Hepatocyte (in vitro differentiated cells): ENCODE measurements at regions not wholly inside any gene's neighbourhood (a gene's known extent, or its start where the extent isn't known, plus 50 kb on each side); places are given as distances from the start of the nearest gene placed in this dataset.

Experiments
- EZH2 ChIP-seq: fragments of 200-600 bp; sonication (generic); IDR thresholded peaks from 2 replicates; pipeline ENCODE4 v1.6.1; 2016; ENCODE audit warnings: antibody characterized with exemption, mild to moderate bottlenecking, borderline replicate concordance
- TF ChIP-seq, protein P1 (sequence below): fragments of 200-600 bp; sonication (generic); IDR thresholded peaks from 2 replicates; pipeline ENCODE4 v1.5.1; 2016; ENCODE audit warnings: antibody characterized with exemption, mild to moderate bottlenecking; ENCODE audit not compliant: poor library complexity

- no peak for TF ChIP-seq EZH2
- TF ChIP-seq, protein P1, sequence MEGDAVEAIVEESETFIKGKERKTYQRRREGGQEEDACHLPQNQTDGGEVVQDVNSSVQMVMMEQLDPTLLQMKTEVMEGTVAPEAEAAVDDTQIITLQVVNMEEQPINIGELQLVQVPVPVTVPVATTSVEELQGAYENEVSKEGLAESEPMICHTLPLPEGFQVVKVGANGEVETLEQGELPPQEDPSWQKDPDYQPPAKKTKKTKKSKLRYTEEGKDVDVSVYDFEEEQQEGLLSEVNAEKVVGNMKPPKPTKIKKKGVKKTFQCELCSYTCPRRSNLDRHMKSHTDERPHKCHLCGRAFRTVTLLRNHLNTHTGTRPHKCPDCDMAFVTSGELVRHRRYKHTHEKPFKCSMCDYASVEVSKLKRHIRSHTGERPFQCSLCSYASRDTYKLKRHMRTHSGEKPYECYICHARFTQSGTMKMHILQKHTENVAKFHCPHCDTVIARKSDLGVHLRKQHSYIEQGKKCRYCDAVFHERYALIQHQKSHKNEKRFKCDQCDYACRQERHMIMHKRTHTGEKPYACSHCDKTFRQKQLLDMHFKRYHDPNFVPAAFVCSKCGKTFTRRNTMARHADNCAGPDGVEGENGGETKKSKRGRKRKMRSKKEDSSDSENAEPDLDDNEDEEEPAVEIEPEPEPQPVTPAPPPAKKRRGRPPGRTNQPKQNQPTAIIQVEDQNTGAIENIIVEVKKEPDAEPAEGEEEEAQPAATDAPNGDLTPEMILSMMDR: no peak
Observed at GRCh38 chr6:105750089-105750488, 336.0 kb upstream of the PRDM1 start.
